ENCODE measurements at regions not wholly inside any gene's neighbourhood (a gene's known extent, or its start where the extent isn't known, plus 50 kb on each side); places are given as distances from the start of the nearest gene placed in this dataset.

- TF ChIP-seq POLR2AphosphoS2 (IDR thresholded peaks at IDR 0.05; ENCODE audit: low read depth, low read length) (no peak), CTCF (IDR thresholded peaks at IDR 0.05 in 2 of 3, conservative IDR thresholded peaks at IDR 0.05 in 1 of 3; ENCODE audit: control insufficient read depth in 2 of 3, extremely low read depth in 1 of 3, insufficient read depth in 1 of 3, low read depth in 3 of 3, low read length in 3 of 3) (no peak), FOXK2 (IDR thresholded peaks at IDR 0.05) (no peak), SREBF2 (IDR thresholded peaks at IDR 0.05; ENCODE audit: low read length) (no peak), TAF1 (IDR thresholded peaks at IDR 0.05; ENCODE audit: borderline replicate concordance, low read depth, low read length) (no peak), ZNF274 (IDR thresholded peaks at IDR 0.05; ENCODE audit: insufficient read depth, insufficient read length) (no peak), ESRRA (IDR thresholded peaks at IDR 0.05; ENCODE audit: low read length) (no peak), NRF1 (conservative IDR thresholded peaks at IDR 0.05; ENCODE audit: low read depth, low read length) (no peak), GABPA (IDR thresholded peaks at IDR 0.05; ENCODE audit: low read depth) (no peak), JUNB (IDR thresholded peaks at IDR 0.05) (no peak)
These were observed 130.1 kb downstream of the MRPL36 start for GRCh38 chr5:1669276-1670155.

Data from GM12878 (cell line).